Prostate gland (tissue), 2 donors: ENCODE measurements at regions not wholly inside any gene's neighbourhood (a gene's known extent, or its start where the extent isn't known, plus 50 kb on each side); places are given as distances from the start of the nearest gene placed in this dataset.
"Not testable (repeated sequence)": the region's sequence is repeated elsewhere in the genome, so short reads cannot be mapped to it uniquely, and the experiment has no call there.

Source experiments
- DNase-seq: peaks from one replicate; pipeline ENCODE4 v3.0.0-alpha.2; 2019; ENCODE audit warnings: low spot score
- H3K27ac ChIP-seq, 2 donors: fragments of 200-600 bp; sonication (generic); 2 replicates each; pipeline ENCODE4 v1.5.1; 2017 to 2019
- H3K27me3 ChIP-seq: fragments of 200-600 bp; sonication (generic); replicated peaks from 2 replicates; pipeline ENCODE4 v1.5.1; 2019; ENCODE audit not compliant: insufficient read depth
- H3K36me3 ChIP-seq, 2 donors: fragments of 200-600 bp; sonication (generic); 1 replicate in 1 of 2; 2 replicates in 1 of 2; pipeline versions ENCODE4 v1.5.1 to v1.8.1; 2017 to 2019
- H3K4me1 ChIP-seq: fragments of 200-600 bp; sonication (generic); replicated peaks from 2 replicates; pipeline ENCODE4 v1.5.1; 2019
- H3K4me3 ChIP-seq, 2 donors: fragments of 200-600 bp; sonication (generic); 2 replicates each; pipeline ENCODE4 v1.5.1; 2017 to 2019
- H3K9me3 ChIP-seq: fragments of 200-600 bp; sonication (generic); 2 replicates; pipeline ENCODE4 v1.5.1; 2017
- CTCF ChIP-seq, 4 experiments: fragments of 200-600 bp in 2 of 4; fragments of 450-650 bp in 2 of 4; sonication (generic) in 2 of 4; IDR thresholded peaks; 1 replicate in 3 of 4; 2 replicates in 1 of 4; pipeline ENCODE4 v1.5.1; 2016 to 2019; ENCODE audit warnings: antibody characterized with exemption in 4 of 4, mild to moderate bottlenecking in 2 of 4, moderate library complexity in 2 of 4
- POLR2A ChIP-seq: fragments of 450-650 bp; IDR thresholded peaks from one replicate; pipeline ENCODE4 v1.6.1; 2016; ENCODE audit warnings: antibody characterized with exemption, mild to moderate bottlenecking
- POLR2AphosphoS5 ChIP-seq: sonication (generic); formaldehyde crosslinking; IDR thresholded peaks from one replicate; pipeline ENCODE4 v1.6.1; 2017; ENCODE audit warnings: antibody characterized with exemption
- WGBS: methylation state at CpG from one replicate; pipeline ENCODE4 v1.1.5; 2018; 5-methylcytosine and 5-hydroxymethylcytosine counted together
- intact Hi-C: fragments of 100-400 bp; cut with DNase I; formaldehyde crosslinking; loops from one replicate; pipeline ENCODE4 v1.14.2; 2022

- no peak overlapping the region for H3K4me3 ChIP-seq
- H3K27me3 ChIP-seq, result no peaks in the 10 kb centered on the region
- intact Hi-C loops, result no loop called here
- H3K27ac ChIP-seq, result no peak overlapping the region
- H3K4me1 ChIP-seq, result no peaks in the 10 kb centered on the region
- H3K9me3 ChIP-seq, result no peaks in the 10 kb centered on the region
- WGBS, result 60% methylated on average over 1 of the region's 1 CpG
- DNase-seq, result no peak
- no peaks in the 10 kb centered on the region for H3K36me3 ChIP-seq
- TF ChIP-seq CTCF (IDR thresholded peaks at IDR 0.05) (no peak), POLR2A (no peak), POLR2AphosphoS5 (no peak)
These were observed 170.3 kb upstream of the MINDY3 start for GRCh38 chr10:16030562-16030961.

- 91% methylated on average over 4 of the region's 4 CpGs for WGBS
- TF ChIP-seq POLR2AphosphoS5 (no peak), CTCF (IDR thresholded peaks at IDR 0.05) (no peak), POLR2A (no peak)
- Histone ChIP-seq H3K4me1 (no peaks in the 10 kb centered on the region), H3K27me3 (no peaks in the 10 kb centered on the region), H3K4me3 (no peak overlapping the region), H3K27ac (no peak overlapping the region), H3K36me3 (no peaks in the 10 kb centered on the region), H3K9me3 (no peaks in the 10 kb centered on the region)
- intact Hi-C loops, result no loop called here
- DNase-seq, result no peak
These were observed 188.7 kb upstream of the MINDY3 start for GRCh38 chr10:16049050-16049449.

- WGBS, result 91% methylated on average over 7 of the region's 7 CpGs
- TF ChIP-seq POLR2AphosphoS5 (no peak), CTCF (IDR thresholded peaks at IDR 0.05) (no peak), POLR2A (no peak)
- intact Hi-C loops, result no loop called here
- no peak overlapping the region for H3K4me3 ChIP-seq
- no peaks in the 10 kb centered on the region for H3K27me3 ChIP-seq
- H3K4me1 ChIP-seq, result no peaks in the 10 kb centered on the region
- no peak for DNase-seq
- H3K36me3 ChIP-seq, result no peaks in the 10 kb centered on the region
- H3K9me3 ChIP-seq, result no peaks in the 10 kb centered on the region
- no peak overlapping the region for H3K27ac ChIP-seq
These were observed 189.5 kb upstream of the MINDY3 start for GRCh38 chr10:16049782-16050181.

GRCh38 chr10:16063350-16063749 lies 203.0 kb upstream of the MINDY3 start:
- Histone ChIP-seq H3K27ac (no peak overlapping the region), H3K9me3 (no peaks in the 10 kb centered on the region), H3K36me3 (no peaks in the 10 kb centered on the region), H3K4me3 (no peak overlapping the region), H3K27me3 (no peaks in the 10 kb centered on the region), H3K4me1 (no peaks in the 10 kb centered on the region)
- TF ChIP-seq POLR2AphosphoS5, result no peak
- TF ChIP-seq CTCF (IDR thresholded peaks at IDR 0.05), result no peak
- TF ChIP-seq POLR2A, result no peak
- intact Hi-C loops, result no loop called here
- no peak for DNase-seq
- 65% methylated on average over 1 of the region's 1 CpG for WGBS

GRCh38 chr10:16083551-16083950 lies 223.2 kb upstream of the MINDY3 start:
- H3K9me3 ChIP-seq, H3K27me3 ChIP-seq, H3K4me1 ChIP-seq, intact Hi-C loops, H3K27ac ChIP-seq, H3K4me3 ChIP-seq, H3K36me3 ChIP-seq, DNase-seq: not testable (repeated sequence)
- WGBS, result 100% methylated on average over 2 of the region's 2 CpGs

- 17% methylated on average over 3 of the region's 3 CpGs for WGBS
- Histone ChIP-seq H3K9me3 (no peaks in the 10 kb centered on the region), H3K36me3 (no peaks in the 10 kb centered on the region), H3K27me3 (no peaks in the 10 kb centered on the region), H3K4me1 (no peaks in the 10 kb centered on the region), H3K4me3 (no peak overlapping the region), H3K27ac (no peak overlapping the region)
- no peak for DNase-seq
- peak; percentile 37 for TF ChIP-seq POLR2AphosphoS5
- no peak for TF ChIP-seq POLR2A
- intact Hi-C loops, result no loop called here
These were observed 244.8 kb upstream of the MINDY3 start for GRCh38 chr10:16105082-16105481.
